ENCODE measurements at regions not wholly inside any gene's neighbourhood (a gene's known extent, or its start where the extent isn't known, plus 50 kb on each side); places are given as distances from the start of the nearest gene placed in this dataset.

DNA sequence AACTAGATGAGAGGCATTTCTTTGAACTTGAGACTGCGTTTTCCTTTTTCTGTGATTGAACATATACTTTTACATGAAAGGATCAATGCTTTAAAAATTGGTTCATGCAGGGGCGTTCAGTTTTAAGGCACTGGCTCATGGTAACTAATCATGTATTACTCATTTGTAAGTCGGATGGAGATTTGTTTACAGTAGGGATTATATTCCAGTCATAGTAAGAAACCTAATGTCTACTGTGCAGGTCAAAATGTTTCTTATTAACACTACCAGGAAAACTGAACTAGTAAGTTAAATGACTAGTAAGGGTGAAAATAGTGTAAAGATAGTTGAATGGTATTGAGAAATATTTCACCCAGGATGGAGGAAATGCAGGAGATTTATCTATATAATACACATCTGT is 258.8 kb upstream of the GBE1 start:
- TF ChIP-seq, protein P1, sequence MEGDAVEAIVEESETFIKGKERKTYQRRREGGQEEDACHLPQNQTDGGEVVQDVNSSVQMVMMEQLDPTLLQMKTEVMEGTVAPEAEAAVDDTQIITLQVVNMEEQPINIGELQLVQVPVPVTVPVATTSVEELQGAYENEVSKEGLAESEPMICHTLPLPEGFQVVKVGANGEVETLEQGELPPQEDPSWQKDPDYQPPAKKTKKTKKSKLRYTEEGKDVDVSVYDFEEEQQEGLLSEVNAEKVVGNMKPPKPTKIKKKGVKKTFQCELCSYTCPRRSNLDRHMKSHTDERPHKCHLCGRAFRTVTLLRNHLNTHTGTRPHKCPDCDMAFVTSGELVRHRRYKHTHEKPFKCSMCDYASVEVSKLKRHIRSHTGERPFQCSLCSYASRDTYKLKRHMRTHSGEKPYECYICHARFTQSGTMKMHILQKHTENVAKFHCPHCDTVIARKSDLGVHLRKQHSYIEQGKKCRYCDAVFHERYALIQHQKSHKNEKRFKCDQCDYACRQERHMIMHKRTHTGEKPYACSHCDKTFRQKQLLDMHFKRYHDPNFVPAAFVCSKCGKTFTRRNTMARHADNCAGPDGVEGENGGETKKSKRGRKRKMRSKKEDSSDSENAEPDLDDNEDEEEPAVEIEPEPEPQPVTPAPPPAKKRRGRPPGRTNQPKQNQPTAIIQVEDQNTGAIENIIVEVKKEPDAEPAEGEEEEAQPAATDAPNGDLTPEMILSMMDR (IDR thresholded peaks at IDR 0.05), result no peak
- TF ChIP-seq POLR2A (IDR thresholded peaks at IDR 0.05), result no peak

All from Peyer's patch (tissue), 4 donors.